Lower leg skin (tissue), 4 donors: ENCODE measurements at regions not wholly inside any gene's neighbourhood (a gene's known extent, or its start where the extent isn't known, plus 50 kb on each side); places are given as distances from the start of the nearest gene placed in this dataset.

Experiments
- DNase-seq, 2 donors: peaks; one replicate each; pipeline ENCODE4 v3.0.0-alpha.2; 2019; ENCODE audit warnings: low spot score in 2 of 2
- H3K4me3 ChIP-seq: fragments of 200-600 bp; sonication (generic); 2 replicates; pipeline ENCODE4 v1.5.1; 2017; ENCODE audit warnings: mild to moderate bottlenecking, low read depth; ENCODE audit not compliant: poor library complexity, severe bottlenecking
- POLR2A ChIP-seq, 2 donors: fragments of 450-650 bp; IDR thresholded peaks; one replicate each; pipeline ENCODE4 v1.6.1; 2016 to 2017; ENCODE audit warnings: antibody characterized with exemption in 2 of 2, mild to moderate bottlenecking in 1 of 2, moderate library complexity in 1 of 2
- WGBS, 2 donors: methylation state at CpG; one replicate each; pipeline ENCODE4 v1.1.5; 2018; 5-methylcytosine and 5-hydroxymethylcytosine counted together
- intact Hi-C: fragments of 100-400 bp; cut with DNase I; formaldehyde crosslinking; loops from one replicate; pipeline ENCODE4 v1.15.0; 2023; ENCODE audit warnings: low total_unique reads
- TF ChIP-seq, protein P1 (sequence below), 3 donors: fragments of 450-650 bp; IDR thresholded peaks; one replicate each; pipeline ENCODE4 v1.5.1; 2016; ENCODE audit warnings: antibody characterized with exemption in 3 of 3, mild to moderate bottlenecking in 3 of 3, moderate library complexity in 2 of 3

- intact Hi-C loops: no loop called here
- TF ChIP-seq, protein P1, sequence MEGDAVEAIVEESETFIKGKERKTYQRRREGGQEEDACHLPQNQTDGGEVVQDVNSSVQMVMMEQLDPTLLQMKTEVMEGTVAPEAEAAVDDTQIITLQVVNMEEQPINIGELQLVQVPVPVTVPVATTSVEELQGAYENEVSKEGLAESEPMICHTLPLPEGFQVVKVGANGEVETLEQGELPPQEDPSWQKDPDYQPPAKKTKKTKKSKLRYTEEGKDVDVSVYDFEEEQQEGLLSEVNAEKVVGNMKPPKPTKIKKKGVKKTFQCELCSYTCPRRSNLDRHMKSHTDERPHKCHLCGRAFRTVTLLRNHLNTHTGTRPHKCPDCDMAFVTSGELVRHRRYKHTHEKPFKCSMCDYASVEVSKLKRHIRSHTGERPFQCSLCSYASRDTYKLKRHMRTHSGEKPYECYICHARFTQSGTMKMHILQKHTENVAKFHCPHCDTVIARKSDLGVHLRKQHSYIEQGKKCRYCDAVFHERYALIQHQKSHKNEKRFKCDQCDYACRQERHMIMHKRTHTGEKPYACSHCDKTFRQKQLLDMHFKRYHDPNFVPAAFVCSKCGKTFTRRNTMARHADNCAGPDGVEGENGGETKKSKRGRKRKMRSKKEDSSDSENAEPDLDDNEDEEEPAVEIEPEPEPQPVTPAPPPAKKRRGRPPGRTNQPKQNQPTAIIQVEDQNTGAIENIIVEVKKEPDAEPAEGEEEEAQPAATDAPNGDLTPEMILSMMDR (IDR thresholded peaks at IDR 0.05): no peak
- no peak for TF ChIP-seq POLR2A (IDR thresholded peaks at IDR 0.05)
- H3K4me3 ChIP-seq: no peak overlapping the region
- WGBS, 2 donors: 84% methylated on average over 4 of the region's 4 CpGs
- DNase-seq: no peak
Observed at GRCh38 chr4:151908734-151909497, 148.1 kb upstream of the GATB start.

DNA sequence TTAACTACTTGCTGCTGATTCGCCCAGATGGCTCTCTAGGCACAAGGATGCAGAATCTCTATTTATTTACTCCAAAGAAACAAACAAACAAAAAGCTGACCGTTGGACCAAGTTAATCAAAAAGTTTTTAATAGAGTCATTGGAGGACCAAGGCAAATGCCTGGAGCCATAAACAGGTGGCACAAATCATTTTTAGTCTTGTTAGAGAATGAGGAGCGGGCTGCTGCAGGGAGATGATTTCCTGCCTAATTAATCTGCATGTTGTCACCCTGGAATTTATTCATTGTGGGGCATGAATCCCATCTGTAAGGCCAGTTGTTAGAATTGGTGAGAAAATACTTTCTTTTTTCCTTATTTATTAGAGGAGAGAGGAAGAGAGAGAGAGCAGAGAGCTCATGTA, 147.4 kb upstream of the GATB start:
- no peak for DNase-seq
- TF ChIP-seq, protein P1 (IDR thresholded peaks at IDR 0.05): no peak
- no peak for TF ChIP-seq POLR2A (IDR thresholded peaks at IDR 0.05)
- 63 to 68% methylated on average over 3 of the region's 3 CpGs for WGBS, 2 donors
- intact Hi-C loops: no loop called here
- no peak overlapping the region for H3K4me3 ChIP-seq

- TF ChIP-seq, protein P1 (IDR thresholded peaks at IDR 0.05): no peak
- TF ChIP-seq POLR2A (IDR thresholded peaks at IDR 0.05): no peak
- intact Hi-C loops: no loop called here
- no peak overlapping the region for H3K4me3 ChIP-seq
- DNase-seq: no peak
- WGBS, 2 donors: 63 to 76% methylated on average over 4 of the region's 4 CpGs
Observed at GRCh38 chr4:151906438-151906837, 145.6 kb upstream of the GATB start.

GRCh38 chr4:151905197-151905596, 144.4 kb upstream of the GATB start:
- no peak for DNase-seq
- WGBS, 2 donors: 68% methylated on average over 1 of the region's 1 CpG
- H3K4me3 ChIP-seq: no peak overlapping the region
- TF ChIP-seq, protein P1 (IDR thresholded peaks at IDR 0.05): no peak
- TF ChIP-seq POLR2A (IDR thresholded peaks at IDR 0.05): no peak
- intact Hi-C loops: no loop called here

- no peak for DNase-seq
- intact Hi-C loops: no loop called here
- TF ChIP-seq, protein P1 (IDR thresholded peaks at IDR 0.05): no peak
- TF ChIP-seq POLR2A (IDR thresholded peaks at IDR 0.05): no peak
- no peak overlapping the region for H3K4me3 ChIP-seq
Observed at GRCh38 chr4:151901631-151902030, 140.8 kb upstream of the GATB start.

DNA sequence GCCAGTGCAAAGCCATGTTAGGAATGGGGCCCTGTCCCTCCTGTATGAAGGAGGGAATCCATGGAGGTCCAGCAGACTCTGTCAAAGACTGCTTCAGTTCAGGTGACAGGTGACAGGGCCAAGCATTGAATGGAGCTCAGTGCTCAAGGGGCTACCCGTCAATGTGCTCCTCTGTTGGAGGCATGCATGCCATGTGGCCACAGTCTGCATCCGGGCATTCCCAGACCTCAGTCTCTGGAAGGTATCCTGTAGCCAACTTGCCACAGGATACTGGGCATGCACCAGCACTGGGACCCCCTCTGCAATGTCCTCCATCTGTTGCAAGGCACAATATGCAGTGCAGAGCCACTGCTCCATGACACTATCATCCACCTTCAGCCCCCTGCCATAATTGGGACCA, 136.1 kb upstream of the GATB start:
- intact Hi-C loops: no loop called here
- TF ChIP-seq, protein P1 (IDR thresholded peaks at IDR 0.05): no peak
- TF ChIP-seq POLR2A (IDR thresholded peaks at IDR 0.05): no peak
- no peak for DNase-seq
- 93 to 100% methylated on average over 2 of the region's 2 CpGs for WGBS, 2 donors
- H3K4me3 ChIP-seq: no peak overlapping the region
